ENCODE measurements at regions not wholly inside any gene's neighbourhood (a gene's known extent, or its start where the extent isn't known, plus 50 kb on each side); places are given as distances from the start of the nearest gene placed in this dataset.

GRCh38 chr5:89263846-89264245 is 380.9 kb upstream of the MEF2C start:
- Histone ChIP-seq H3K9me3 (no peaks in the 10 kb centered on the region), H3K36me3 (no peaks in the 10 kb centered on the region), H3K4me1 (no peaks in the 10 kb centered on the region), H3K27me3 (no peaks in the 10 kb centered on the region), H3K4me3 (no peak overlapping the region), H3K27ac (no peak overlapping the region)
- 97% methylated on average over 1 of the region's 1 CpG for WGBS
- DNase-seq (ENCODE audit: low spot score in 2 of 2), result no peak
- TF ChIP-seq EP300 (IDR thresholded peaks at IDR 0.05) (no peak), POLR2A (IDR thresholded peaks at IDR 0.05) (no peak), POLR2AphosphoS5 (IDR thresholded peaks at IDR 0.05) (no peak)
- TF ChIP-seq, protein P1, sequence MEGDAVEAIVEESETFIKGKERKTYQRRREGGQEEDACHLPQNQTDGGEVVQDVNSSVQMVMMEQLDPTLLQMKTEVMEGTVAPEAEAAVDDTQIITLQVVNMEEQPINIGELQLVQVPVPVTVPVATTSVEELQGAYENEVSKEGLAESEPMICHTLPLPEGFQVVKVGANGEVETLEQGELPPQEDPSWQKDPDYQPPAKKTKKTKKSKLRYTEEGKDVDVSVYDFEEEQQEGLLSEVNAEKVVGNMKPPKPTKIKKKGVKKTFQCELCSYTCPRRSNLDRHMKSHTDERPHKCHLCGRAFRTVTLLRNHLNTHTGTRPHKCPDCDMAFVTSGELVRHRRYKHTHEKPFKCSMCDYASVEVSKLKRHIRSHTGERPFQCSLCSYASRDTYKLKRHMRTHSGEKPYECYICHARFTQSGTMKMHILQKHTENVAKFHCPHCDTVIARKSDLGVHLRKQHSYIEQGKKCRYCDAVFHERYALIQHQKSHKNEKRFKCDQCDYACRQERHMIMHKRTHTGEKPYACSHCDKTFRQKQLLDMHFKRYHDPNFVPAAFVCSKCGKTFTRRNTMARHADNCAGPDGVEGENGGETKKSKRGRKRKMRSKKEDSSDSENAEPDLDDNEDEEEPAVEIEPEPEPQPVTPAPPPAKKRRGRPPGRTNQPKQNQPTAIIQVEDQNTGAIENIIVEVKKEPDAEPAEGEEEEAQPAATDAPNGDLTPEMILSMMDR (IDR thresholded peaks at IDR 0.05), result no peak

- TF ChIP-seq POLR2A (IDR thresholded peaks at IDR 0.05) (no peak), POLR2AphosphoS5 (IDR thresholded peaks at IDR 0.05) (no peak), EP300 (IDR thresholded peaks at IDR 0.05) (no peak)
- TF ChIP-seq, protein P1 (IDR thresholded peaks at IDR 0.05), result no peak
- no peaks in the 10 kb centered on the region for H3K4me1 ChIP-seq
- no peaks in the 10 kb centered on the region for H3K36me3 ChIP-seq
- 76% methylated on average over 4 of the region's 4 CpGs for WGBS
- no peaks in the 10 kb centered on the region for H3K9me3 ChIP-seq
- no peak overlapping the region for H3K4me3 ChIP-seq
- no peaks in the 10 kb centered on the region for H3K27me3 ChIP-seq
- no peak overlapping the region for H3K27ac ChIP-seq
- DNase-seq (ENCODE audit: low spot score in 2 of 2), result no peak
Measured at GRCh38 chr5:89262030-89262429, 379.0 kb upstream of the MEF2C start.

- WGBS, result 46% methylated on average over 3 of the region's 3 CpGs
- TF ChIP-seq, protein P1 (IDR thresholded peaks at IDR 0.05), result no peak
- TF ChIP-seq POLR2A (IDR thresholded peaks at IDR 0.05), result no peak
- TF ChIP-seq POLR2AphosphoS5 (IDR thresholded peaks at IDR 0.05), result no peak
- TF ChIP-seq EP300 (IDR thresholded peaks at IDR 0.05), result no peak
- Histone ChIP-seq H3K4me1 (no peaks in the 10 kb centered on the region), H3K4me3 (no peak overlapping the region), H3K27ac (no peak overlapping the region), H3K36me3 (no peaks in the 10 kb centered on the region), H3K9me3 (no peaks in the 10 kb centered on the region), H3K27me3 (no peaks in the 10 kb centered on the region)
- no peak for DNase-seq (ENCODE audit: low spot score in 2 of 2)
Measured at GRCh38 chr5:89260254-89260653, 377.3 kb upstream of the MEF2C start.

GRCh38 chr5:89255845-89256463 is 373.0 kb upstream of the MEF2C start:
- no peak for DNase-seq (ENCODE audit: low spot score in 2 of 2)
- H3K36me3 ChIP-seq, result no peaks in the 10 kb centered on the region

DNA sequence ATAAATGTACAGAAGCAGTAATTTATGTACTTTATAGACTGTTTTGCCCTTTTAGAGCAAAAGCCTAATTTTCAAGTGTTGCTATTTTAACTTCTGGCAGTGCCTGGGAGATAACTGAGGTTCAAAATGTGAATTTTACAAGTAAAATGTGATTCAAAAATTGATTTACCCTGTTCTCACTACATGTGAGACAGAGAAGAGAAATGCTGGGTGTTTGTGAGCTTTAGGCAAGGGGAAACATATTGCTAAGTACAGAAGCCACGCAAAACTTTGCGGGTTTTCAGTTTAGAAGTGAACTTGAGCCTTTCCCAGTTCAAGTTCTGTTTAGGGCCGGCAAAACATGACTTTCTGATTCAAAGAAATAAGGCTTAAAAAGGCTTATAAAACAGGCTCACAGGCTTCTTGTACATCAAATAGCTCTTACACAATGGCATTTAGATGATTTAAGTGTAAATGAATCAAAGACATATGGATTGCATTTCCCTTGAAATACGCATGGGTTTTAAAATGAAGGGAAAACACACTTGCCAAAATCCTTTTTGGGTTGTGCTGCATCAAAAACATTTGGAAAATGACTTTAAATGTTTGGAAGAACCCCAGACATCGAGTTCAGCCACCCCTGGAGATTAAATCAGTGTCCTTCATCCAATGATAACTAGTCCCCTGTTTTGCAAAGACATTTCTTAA is 370.8 kb upstream of the MEF2C start:
- no peak for DNase-seq (ENCODE audit: low spot score in 2 of 2)
- H3K4me3 ChIP-seq, result no peak overlapping the region
- H3K9me3 ChIP-seq, result no peaks in the 10 kb centered on the region
- H3K27me3 ChIP-seq, result no peaks in the 10 kb centered on the region
- TF ChIP-seq EP300 (IDR thresholded peaks at IDR 0.05) (no peak), POLR2A (IDR thresholded peaks at IDR 0.05) (no peak), POLR2AphosphoS5 (IDR thresholded peaks at IDR 0.05) (no peak)
- TF ChIP-seq, protein P1 (IDR thresholded peaks at IDR 0.05), result no peak
- WGBS, result 70% methylated on average over 5 of the region's 5 CpGs
- no peak overlapping the region for H3K27ac ChIP-seq
- no peaks in the 10 kb centered on the region for H3K4me1 ChIP-seq
- H3K36me3 ChIP-seq, result no peaks in the 10 kb centered on the region

More at GRCh38 chr5:89255845-89256463, 373.0 kb upstream of the MEF2C start:
- Histone ChIP-seq H3K27ac (no peak overlapping the region), H3K9me3 (no peaks in the 10 kb centered on the region), H3K4me1 (no peaks in the 10 kb centered on the region), H3K27me3 (no peaks in the 10 kb centered on the region), H3K4me3 (no peak overlapping the region)
- TF ChIP-seq POLR2AphosphoS5 (IDR thresholded peaks at IDR 0.05), result no peak
- TF ChIP-seq, protein P1 (IDR thresholded peaks at IDR 0.05), result no peak
- WGBS, result 91% methylated on average over 5 of the region's 5 CpGs
